HL-60/S4 treated with retinoic acid at 250 ng/mL for 4 days and 3 days (cell line): ENCODE measurements at regions not wholly inside any gene's neighbourhood (a gene's known extent, or its start where the extent isn't known, plus 50 kb on each side); places are given as distances from the start of the nearest gene placed in this dataset.
"Not testable (repeated sequence)": the region's sequence is repeated elsewhere in the genome, so short reads cannot be mapped to it uniquely, and the experiment has no call there.

Source experiments
- in situ Hi-C: fragments of 300-500 bp; cut with MboI; formaldehyde crosslinking; loops from 2 replicates; pipeline ENCODE4 v1.7.0; 2022; ENCODE audit warnings: low sequenced_read_pairs

DNA sequence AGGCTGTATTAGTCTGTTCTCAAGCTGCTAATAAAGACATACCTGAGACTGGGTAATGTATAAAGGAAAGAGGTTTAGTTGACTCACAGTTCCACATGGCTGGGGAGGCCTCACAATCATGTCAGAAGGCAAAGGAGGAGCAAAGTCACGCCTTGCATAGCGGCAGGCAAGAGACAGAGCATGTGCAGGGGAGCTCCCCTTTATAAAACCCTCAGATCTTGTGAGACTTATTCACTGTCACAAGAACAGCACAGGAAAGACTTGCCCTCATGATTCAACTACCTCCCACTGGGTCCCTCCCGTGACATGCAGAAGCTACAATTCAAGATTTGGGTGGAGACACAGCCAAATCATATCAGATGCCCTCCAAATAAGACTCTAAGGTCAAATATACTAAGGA is 139.4 kb upstream of the TOP1 start:
- in situ Hi-C loops = not testable (repeated sequence)

DNA sequence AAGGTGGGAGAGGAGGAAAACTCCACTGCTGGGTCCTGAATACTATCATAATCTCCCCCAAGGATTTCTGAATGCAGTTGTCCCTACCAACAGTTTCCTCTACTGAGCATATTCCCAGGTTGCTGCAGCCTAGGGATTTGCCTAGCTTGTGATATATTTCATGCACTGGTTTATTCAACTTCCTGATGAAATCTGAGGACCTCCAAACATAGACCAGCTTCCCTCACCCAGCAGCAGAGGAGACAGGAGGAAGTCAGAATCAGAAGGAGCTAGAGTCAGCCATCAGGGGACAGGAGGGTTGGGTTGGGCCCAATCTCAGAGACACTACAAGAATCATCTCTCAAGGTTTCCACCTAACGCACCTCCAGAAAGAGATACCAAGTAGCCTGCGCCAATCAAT is 138.4 kb upstream of the TOP1 start:
- in situ Hi-C loops = no loop called here

DNA sequence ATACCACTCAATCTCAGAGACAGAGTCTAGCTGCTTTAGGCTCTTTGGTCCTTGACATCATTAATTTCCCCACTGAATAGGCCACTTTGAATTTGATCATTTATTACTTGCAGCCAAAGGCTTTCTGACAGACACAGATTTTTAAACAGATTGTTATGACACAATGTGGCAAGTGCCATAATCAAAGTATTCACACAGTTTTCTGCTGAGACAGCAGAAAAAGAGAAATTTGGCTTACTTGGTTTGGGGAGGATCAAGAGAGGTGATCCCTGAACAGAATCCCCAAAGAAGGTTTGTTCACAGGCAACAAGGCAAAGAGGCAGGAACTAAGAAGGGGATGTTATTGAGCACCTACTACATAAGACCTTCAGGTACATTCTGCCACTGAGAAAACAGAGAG is 138.0 kb upstream of the TOP1 start:
- in situ Hi-C loops = no loop called here

DNA sequence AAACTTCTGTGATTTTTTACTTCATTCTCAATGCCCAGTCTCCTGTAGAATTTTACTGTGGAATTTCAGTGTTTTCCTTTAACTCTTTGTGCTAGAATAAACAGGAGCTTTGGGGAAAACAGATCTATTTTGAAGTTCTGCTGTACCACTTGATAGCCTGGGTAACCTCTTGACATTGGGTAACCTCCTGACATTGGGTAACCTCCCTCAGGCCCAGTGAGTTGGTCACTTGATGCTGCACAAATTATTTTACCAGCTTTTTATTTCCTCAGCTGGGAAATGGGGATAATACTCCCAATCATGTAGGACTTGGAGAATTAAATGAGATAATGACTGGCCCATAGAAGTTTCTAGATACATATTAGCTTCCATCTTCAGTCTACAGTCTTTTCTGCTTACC is 137.3 kb upstream of the TOP1 start:
- in situ Hi-C loops = no loop called here

DNA sequence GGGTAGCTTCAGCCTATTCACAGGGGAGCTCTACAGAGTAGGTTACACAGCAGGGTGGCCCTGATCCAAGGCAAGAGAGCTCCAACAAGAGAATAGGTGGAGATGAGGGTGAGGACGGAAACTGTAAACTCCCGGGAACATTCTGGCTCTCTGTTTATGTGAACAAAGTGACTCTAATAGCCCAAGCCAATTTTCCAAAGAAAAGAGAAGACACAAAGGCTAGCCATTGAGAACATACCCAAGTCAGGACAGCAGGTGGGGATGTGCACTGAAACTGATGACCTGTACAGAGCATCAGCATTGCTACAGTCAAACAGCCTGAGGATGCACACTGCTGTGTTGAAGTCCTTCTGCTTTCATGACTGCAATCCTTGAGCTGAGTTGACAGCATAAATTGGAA is 136.0 kb upstream of the TOP1 start:
- in situ Hi-C loops = no loop called here

DNA sequence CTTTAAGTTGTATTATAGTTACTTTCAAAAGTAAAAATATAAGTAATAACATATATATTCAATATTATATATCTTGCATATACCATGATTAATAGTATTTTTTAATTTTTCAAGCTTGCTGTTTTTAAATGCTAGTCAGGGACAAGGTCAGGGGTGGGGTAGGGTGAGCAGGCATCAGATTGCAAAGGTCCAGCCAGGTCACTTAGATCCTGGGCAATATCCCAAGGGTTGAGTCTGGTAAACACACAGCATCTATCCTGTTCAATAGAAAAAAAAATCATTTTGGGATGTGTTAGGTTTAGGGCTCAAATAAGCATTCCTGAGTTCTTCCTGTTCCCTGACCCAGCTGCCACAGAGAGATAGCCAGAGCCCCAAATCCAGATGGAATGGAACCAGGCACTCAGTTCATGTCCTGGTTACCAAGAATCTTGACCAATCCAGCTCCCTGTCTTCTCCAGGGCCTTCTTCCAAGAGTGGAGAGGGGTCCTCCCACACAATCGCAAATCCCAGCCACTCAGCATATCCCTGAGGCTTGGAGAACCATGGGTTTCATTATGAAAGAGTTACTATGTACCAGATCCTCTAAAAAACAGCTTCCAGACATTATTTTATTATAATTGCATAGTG is 134.9 kb upstream of the TOP1 start:
- in situ Hi-C loops = no loop called here

DNA sequence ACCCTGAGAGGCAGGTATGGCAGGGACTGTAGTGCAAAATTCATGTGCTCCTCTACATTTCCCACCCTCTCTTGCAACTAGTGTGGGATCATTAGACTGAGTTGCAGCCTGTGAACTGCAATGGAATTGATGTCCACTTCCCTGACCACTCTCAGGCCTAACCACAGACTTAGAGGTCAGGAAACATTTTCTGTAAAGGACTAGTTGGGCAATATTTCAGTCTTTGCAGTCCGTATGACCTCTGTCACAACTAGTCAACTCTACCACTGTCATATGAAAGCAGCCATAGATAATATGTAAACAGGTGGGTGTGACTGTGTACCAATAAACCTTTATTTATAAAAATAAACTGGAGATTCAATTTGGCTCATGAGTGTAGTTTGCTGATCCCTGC is 134.4 kb upstream of the TOP1 start:
- in situ Hi-C loops = no loop called here

DNA sequence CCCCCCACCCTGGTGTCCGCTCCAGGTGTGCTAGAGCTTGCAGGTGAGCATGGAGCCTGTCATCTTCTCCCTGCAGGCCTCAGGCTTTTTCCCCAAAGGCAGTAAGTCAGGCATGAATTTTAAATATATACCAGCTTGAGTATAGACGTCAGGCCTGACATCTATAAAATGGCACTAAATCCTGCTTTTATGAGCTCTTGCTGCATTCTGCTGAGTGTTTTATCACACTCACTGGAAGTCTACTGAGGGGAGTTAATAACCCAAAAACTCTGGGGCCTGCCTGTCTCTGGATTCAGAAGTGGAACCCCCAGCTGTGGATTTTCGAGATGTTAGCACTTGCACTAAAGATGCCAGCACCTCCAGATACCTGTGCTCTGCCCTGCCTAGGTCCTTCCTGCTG is 133.4 kb upstream of the TOP1 start:
- in situ Hi-C loops = no loop called here

DNA sequence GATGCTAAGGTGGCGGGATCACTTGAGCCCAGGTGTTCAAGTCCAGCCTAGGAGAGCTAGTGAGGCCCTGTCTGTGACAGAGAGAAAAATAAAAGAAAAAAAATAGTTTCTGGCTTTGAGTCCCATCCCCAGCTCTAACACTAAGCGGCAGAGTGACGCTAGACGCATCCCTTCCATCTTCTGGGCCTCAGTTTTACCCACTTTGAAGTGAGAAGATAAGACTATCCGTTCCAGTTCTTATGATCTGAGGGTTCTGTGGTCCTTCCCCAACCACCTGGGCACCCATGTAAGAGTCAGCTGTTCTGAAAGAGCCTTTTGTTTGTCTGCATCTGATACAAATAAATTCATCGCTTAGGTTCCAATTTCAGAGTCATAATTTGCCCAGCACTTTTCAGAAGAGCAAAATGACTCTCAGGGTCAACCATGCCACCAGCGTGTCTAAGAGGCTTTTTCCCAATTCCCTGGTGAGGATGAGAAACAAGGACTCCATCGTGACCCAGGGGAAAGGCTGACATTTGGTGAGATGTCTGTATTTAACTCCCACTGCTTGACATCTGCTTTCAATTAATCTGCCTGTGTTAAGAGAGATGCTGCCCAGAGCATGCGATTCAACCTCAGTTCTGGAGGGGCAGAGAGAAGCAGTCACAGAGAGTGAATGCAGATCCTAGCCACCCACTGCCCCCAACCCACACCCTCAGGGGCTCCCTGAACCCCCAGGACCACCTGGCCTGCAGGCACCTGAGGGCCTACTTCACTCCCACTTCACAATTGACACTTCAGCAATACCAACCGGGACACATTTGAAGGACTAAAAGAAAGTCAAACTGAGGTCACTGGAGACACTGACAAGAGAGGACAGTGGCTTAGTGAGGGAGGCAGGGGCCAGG is 131.6 kb upstream of the TOP1 start:
- in situ Hi-C loops = no loop called here

DNA sequence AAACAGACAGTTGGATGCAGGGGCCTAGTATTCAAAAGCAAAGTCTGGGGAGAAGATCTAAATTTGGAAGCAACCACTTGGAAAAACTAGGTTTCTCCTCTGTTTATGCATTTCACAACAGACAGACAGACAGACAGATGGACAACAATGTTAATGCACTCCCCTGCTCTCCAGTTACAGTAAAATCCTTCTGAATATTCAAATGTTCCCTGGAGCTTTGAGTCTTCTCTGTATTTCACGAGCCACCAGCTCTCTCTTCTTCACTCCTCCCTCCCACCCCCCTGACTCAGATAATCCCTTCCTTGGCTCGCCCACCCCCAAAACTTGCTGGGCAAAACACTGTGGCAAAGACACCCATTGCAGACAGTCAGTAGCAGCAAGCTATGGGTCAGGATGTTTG is 129.3 kb upstream of the TOP1 start:
- in situ Hi-C loops = no loop called here

DNA sequence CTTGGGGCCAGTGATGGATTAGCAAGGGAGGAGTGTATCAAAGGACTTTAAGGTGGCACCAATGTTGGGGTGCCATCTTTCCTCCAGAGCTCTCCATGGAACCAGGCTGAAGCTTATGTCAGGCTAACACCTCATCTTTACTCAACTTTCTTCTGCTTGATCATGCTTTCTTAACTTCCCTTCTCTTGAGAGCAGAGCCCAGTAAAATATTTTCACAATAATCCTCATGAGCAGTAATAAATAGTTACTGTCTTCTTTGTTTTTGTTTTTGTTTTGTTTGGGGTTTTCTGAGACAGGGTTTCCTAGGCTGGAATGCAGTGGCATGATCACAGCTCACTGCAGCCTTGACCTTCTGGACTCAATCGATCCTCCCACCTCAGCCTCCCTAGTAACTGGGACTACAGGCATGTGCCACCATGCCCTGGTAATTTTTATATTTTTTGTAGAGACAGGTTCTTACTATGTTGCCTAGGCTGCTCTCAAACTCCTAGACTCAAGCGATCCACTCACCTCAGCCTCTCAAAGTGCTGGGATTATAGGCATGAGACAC is 127.9 kb upstream of the TOP1 start:
- in situ Hi-C loops = no loop called here

DNA sequence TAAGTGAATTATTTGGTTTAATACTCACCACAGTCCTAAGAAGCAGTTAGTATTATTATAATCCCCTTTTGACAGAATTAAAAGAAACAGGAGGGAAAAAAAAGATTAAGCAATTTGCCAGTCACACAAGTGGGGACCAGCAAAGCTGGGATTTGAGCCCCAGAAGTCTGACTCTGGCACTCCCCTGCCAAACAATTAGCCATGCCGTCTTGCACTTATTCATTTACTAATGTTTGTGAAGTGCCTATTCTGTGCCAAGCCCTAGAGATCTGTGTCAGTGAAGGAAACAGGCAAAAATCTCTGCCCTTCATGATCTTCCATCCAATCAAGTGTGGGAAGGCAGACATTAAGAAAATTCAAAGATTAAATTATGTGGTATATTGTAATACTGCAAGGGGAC is 126.0 kb upstream of the TOP1 start:
- in situ Hi-C loops = no loop called here

DNA sequence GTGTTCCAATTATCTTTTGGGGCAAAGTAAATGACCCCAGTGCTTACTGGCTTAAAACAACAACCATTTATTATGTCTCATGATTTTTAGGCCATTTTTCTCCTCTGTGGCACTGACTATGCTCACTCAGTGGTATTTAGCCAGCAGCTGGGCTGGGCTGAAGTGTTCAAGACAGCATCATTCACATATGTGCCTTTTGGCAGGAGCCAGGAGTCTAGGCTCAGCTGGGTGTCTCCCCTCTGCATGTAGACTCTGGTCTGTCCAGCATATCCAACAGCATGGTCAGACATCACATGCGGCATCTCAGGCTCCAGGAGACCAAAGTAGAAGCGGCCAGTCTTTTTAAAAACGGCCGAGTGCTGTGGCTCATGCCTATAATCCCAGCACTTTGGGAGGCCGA is 120.3 kb upstream of the TOP1 start:
- in situ Hi-C loops = no loop called here

DNA sequence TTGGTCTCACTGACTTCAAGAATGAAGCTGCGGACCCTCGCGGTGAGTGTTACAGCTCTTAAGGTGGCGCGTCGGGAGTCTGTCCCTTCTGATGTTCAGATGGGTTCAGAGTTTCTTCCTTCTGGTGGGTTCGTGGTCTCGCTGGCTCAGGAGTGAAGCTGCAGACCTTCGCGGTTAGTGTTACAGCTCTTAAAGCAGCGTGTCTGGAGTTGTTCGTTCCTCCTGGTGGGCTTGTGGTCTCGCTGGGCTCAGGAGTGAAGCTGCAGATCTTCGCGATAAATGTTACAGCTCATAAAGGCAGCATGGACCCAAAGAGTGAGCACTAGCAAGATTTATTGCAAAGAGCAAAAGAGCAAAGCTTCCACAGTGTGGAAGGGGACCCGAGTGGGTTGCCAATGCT is 119.1 kb upstream of the TOP1 start:
- in situ Hi-C loops = not testable (repeated sequence)

DNA sequence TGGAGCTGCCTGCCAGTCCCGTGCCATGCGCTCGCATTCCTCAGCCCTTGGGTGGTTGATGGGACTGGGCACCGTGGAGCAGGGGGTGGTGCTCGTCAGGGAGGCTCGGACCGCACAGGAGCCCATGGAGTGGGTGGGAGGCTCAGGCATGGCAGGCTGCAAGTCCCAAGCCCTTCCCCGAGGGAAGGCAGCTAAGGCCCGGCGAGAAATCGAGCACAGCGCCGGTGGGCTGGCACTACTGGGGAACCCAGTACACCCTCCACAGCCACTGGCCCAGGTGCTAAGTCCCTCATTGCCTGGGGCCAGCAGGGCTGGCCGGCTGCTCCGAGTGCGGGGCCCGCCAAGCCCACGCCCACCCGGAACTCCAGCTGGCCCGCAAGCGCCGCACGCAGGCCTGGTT is 118.2 kb upstream of the TOP1 start:
- in situ Hi-C loops = not testable (repeated sequence)

DNA sequence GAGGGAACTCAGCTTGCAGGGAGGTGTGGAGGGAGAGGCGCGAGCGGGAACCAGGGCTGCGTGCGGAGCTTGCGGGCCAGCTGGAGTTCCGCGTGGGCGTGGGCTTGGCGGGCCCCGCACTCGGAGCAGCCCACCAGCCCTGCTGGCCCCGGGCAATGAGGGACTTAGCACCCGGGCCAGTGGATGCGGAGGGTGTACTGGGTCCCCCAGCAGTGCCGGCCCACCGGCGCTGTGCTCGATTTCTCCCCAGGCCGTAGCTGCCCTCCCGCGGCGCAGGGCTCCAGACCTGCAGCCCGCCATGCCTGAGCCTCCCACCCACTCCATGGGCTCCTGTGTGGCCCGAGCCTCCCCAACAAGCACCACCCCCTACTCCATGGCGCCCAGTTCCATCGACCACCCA is 117.5 kb upstream of the TOP1 start:
- in situ Hi-C loops = not testable (repeated sequence)

DNA sequence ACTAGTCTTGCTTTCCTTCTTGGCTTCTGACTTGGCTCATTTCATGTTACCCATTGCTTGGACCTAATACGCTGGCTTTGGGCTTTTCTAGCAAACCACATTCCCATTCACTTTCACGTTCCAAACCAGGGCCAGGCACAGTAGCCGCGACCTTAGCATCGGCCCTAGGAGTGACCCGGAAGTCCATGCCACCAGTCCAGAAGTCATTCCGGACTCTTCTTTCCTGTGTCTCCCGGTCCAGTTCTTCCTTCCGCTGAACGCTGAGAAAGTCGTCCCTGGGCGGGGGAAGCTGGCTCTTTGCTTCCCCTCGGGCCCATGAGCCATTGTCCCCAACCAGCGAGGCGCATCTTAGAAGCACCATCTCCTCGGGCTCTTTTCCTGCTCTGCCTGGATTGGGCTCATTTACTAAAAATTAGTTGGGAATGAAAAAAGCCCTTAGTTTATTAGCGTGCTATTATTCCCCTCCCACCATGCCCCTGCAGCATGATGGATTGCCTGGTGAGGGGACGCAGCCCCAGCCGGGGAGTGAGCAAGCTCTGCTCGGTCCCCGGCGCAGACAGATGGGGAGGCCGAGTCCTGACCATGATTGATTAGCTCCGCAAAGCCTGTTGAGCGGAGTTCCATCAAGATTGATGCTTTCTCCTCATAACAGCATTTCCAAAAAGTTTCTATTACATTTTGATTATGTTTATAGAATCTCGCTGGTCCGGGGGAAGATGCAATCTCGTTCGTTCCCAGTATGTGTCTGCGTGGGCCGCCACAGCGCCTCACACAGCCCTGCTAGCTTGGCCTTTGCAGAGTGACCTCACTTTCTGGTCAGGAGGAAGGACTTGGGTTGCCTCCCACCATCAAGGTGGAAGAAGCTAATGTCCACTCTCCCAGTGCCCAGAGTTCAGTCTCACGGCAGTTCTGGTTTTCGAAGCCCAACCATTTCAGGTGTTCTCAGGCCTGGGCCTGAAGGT is 115.1 kb upstream of the TOP1 start:
- in situ Hi-C loops = no loop called here

DNA sequence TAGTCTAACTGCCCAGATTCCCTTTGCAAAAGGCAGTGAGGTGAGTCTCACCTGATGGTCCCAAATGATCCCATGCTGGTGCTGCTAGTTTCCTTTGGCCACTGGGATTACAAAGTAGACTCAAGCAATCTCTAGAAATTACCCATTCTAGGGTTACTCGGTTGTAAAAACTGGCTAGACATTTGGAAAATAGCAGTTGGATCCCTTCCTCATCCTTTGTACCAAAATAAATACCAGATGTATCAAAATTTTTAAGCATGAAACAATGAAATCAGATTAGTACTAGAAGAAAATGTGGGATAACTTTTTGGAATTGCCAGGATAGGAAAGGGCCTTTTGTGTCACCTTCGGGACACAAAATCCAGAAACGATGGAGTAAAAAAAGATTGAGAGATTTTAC is 112.9 kb upstream of the TOP1 start:
- in situ Hi-C loops = no loop called here

DNA sequence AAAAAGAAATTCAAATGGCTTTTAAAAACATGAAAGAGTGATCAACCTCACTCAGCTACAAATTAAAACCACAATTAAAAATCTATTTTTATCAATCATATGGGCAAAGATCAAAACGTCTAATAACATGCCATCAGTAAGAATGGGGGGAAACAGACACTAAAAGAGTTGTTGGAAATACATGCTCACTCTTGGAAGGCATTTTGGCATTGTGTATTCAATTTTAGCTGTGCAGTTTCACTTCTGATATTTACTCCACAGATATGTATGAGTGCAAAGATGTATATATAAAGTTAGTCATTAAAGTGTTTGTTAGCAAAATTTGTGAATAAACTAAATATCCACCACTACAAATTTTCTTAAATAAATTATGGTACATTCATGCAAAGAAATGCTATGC is 112.3 kb upstream of the TOP1 start:
- in situ Hi-C loops = no loop called here

DNA sequence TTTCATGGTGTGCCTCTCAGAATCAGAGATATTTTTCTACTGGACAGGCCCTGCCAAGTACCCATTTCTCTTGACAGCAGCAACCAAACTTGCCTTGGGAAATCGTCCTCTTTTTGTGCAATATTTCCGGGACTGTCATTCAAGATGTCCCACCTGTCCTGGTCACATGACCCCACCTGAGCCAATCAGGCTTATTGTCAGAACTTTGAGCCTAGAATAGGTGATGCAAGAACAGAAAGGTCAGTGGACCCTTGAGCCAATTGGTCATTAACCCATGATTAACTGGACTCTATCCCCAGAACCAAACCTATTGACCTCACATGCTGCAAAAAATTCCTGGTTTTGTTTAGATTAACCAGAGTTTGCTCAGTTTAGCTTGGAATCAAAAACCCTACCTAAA is 108.3 kb upstream of the TOP1 start:
- in situ Hi-C loops = no loop called here

DNA sequence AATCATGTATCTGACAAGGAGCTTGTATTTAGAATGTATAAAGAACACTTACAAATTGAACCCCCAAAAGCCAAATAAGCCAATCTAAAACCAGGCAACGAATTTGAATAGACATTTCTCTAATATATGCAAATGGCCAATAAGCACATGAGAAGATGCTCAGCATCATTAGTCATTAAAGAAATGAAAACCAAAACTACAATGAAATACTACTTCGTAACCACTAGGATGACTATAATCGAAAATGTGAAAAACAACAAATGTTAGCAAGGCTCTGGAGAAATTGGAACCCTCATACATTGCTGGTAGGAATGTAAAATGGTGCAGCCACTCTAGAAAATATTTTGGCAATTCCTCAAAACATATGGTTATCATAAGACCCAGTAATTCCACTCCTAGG is 105.8 kb upstream of the TOP1 start:
- in situ Hi-C loops = no loop called here
